Stimulated activated CD4-positive, alpha-beta T cell treated with anti-CD3 and anti-CD28 coated beads, Interleukin-15, amount 100 ng/mL, for 1 hour (primary cell): ENCODE measurements at regions not wholly inside any gene's neighbourhood (a gene's known extent, or its start where the extent isn't known, plus 50 kb on each side); places are given as distances from the start of the nearest gene placed in this dataset.

ENCODE experiments used
- DNase-seq, 2 donors: peaks; one replicate each; pipeline ENCODE4 v3.0.0-alpha.2; 2020; ENCODE audit warnings: low read depth in 1 of 2, low spot score in 1 of 2

DNA sequence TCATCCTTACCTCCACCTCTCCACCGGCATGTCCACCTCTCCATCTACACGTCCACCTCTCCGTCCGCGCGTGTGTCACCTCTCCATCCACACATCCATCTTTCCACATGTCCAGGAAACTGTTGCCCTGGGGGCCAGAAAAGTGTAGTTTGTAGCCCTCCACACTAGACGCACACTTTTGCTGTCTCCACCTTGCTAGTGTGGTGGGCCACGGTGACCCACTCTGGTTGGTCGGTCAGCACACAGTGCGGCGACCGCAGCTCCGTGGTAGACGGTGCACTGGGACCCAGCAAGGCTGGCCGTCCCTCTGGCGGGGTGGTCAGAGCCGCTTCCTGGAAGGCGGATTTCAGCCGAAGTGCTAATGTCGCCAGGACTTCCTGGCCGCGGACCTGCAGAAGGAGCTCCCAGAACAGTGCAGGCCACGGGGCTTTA is 268.6 kb downstream of the DLL1 start:
- DNase-seq, result no peak

DNA sequence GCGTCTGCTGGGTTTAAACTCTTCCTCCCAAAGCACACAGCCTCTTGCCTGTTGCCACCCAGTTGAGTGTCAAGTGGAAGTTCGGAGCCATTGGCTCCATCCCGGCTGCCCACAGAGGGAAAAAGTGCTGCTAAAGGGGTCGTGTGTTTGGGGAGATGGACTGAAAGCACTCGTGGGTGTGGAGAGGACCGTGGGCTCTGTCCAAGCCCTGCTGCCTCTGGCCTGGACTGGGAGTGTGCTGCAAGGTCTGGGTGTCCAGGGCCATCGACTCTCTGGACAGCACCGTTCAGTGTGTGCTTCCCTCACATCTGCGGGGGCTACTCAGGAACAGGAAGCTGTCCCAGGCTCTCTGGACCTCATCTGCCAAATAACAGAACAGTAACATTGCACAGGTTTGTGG is 269.3 kb downstream of the DLL1 start:
- no peak for DNase-seq

GRCh38 chr6:170019818-170020583 is 268.6 kb downstream of the ERMARD start:
- DNase-seq, result no peak

DNA sequence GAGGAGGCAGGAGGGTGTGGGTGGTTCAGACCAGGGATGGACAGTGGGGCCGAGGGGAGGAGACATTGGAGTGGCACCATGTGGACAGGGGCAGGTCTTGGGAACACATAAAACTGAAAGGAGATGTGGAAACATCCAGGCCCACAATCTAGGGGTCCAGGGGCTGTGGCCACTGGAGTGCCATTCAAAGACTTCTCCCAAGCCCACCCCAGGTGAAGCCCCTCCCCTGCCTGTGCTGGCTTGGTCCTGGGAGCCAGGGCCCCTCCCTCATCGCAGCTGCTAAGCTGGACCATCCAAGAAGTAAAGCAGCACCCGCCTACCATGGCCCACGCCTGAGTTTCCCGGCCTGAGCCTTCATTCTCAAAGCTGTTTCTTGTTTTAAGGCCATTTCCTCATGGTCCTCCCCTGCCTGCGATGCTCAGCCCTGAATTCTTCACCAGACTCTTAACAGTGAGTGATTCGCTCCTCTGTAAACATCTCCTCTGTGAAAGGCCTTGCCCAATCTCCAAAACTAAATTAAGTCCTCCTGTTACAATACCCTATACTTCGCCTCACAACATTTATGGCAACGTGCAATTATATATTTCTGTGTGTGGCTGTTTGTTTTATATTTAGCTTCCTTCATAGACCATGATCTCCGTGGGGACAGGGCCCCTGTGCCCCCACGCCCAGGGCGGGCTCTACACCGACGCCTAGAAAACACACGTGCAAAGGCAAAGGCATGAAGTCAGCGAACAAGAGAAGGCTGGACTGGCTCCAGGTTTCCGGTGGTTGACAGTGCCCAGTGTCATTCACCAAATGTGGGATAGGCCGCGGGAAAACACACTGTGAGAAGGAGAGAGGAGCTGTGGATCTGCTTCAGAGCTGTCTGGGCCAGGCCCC is 267.8 kb downstream of the ERMARD start:
- no peak for DNase-seq

GRCh38 chr6:170018422-170018935 is 267.1 kb downstream of the ERMARD start:
- no peak for DNase-seq

DNA sequence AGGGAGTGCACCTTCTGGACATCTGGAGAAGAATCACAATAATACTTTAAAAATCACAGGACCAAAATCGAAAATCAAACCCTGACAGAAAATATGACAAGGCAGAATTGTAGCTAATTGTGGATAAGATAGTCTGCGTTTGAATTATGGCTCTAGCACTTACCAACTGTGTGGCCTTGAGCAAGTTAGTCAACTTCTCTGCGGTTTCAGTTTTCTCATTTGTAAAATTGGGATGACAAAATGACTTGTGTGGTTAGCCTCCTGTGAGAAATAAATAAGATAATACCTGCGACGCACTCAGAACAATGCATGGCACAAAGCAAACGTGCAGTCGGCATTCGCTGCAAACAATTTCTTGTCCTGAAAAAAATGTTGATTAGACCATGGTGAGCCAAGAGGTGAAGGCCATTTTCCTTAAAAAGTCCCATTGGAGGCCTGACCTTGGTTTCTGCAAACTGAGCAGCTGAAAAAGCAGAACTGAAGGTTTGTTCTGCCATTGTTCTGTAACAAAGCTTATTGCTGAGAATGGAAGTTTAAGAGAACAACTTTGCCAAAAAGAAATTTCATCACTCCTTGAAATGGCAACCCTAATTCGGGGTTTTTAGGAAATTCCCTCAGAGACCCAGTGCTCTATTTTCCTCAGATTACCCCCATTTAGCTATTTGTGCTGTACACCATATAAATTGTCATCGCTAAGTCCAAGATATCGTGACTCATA is 266.3 kb downstream of the ERMARD start:
- no peak for DNase-seq

- no peak for DNase-seq
Measured at GRCh38 chr6:170013815-170014214, 262.4 kb downstream of the ERMARD start.

DNA sequence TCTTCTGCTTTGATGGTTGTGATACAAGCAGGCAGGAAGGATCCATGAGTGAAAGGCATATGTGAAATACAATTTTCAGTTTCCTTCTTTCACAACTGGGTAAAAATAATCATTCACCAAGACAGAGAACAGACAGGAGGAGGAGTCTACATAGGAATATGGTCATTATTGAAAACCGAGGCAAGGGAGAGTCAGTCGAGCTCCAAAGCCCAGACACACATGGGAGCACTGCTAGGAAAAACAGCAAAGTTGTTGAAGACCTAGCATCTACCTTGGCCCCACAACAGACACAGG is 260.6 kb downstream of the ERMARD start:
- no peak for DNase-seq

DNA sequence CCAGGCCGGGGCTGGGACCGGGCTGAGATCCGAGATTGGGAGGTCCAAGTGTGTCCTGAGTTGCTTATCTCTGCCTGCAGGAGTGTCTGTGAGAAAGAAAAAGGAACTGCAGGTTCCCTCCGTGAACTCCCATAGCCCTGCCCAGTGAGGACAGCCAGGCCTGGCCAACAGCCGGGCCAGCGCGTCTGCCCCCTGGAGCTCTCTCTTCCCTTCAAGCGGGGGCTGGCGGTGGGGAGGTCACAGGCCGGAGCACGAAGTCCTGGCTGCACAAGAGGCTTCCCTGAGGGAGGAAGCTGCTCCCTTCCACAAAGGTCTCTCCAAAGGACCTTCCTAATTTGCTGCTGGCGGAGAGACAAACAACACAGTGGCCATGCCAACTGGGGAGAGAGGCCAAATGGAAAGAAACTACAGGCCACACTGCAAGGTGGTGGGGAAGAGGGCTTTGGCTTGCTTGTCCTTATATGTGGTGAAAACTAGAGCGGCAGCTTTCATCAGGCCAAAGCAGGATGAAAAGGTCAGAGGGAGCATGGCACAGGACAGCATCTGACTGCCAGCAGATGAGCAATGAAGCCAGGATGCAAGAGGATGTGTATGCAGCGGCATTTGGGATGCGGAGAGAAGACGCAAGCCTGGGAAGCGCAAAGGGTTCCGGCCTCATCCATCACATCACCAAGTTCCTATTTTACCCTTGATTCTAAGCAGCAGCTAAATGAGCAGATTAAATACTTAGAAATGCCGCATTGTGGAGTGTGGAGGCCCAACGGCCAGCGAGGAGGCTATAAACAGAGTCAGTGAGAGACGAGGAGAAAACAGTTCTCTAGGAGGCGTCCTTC is 260.0 kb downstream of the ERMARD start:
- no peak for DNase-seq

DNA sequence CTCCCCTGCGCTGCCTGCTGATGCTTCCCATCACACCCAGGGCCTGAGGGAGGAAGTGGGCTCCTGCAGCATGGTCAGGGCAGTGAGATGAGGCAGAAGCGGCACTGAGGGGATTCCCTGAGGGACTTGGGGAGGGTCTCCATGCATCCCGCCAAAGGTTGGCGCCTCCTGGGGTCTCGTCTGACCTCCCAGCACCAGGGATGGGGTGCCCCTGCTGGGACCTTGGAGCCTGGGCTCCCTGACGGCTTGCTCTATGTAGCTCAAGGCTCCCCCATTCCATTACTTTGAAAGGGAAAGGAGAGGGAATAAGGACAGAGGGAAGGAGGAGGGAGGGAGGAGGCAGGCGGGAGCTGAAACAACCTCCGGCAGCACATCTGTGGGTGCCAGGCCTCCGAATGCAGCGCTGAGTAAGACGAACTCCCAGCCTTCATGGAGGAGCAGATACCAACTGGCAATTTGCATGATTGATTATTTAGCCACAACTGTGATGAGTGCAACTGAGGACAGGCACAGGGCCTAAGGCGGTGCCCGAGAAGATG is 259.3 kb downstream of the ERMARD start:
- no peak for DNase-seq

DNA sequence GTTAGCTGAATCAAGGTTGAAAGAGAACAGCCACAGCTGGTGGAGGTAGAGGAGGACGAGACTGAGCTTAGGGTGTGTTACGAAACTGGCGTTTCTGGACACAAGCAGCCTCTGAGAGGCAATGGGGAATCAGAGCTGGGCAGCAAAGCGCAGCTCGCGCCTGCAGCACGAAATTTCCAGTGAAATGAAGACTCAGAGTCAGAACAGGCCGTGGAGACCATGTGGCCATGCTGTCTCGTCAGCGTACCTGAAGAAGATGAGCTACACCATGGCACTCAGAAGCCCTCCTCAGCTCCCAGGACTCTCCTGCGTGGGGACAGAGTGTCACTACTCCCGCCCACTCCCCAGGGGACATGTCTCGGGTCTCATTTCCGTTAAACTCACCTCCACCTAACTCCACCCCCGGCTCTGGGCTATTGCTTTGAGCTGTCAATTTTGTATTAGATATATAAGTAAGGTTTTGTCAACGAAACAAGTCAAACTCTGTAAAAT is 256.9 kb downstream of the ERMARD start:
- no peak for DNase-seq

GRCh38 chr6:170007468-170008293 is 256.3 kb downstream of the ERMARD start:
- no peak for DNase-seq

DNA sequence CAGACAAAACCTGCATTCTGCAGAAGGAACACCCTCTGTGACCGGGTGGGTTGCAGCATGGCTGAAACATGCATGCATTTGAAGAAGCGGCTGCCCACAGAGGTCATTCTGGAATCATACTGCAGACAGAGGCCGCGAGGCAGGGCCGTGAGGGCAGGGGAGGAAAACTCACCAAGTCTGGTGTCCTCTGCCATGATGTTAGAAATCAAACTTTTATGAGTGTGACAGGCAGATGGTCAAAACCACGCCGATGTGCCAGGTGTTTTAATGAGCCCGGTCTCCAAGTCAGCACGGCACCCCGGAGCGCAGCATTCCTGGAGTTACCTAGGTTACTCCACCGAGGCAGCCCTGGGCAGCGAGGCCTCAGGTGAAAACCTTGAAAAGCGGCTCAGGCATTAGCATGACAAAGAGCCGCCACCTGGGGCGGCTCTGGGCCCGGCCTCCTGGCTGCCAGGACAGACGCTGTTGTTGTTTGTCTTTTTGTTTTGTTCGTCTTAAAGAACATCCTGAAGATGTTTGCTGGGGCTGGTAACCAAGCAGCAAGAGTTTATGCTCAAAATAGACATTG is 255.6 kb downstream of the ERMARD start:
- no peak for DNase-seq

GRCh38 chr6:170006071-170006899 is 254.9 kb downstream of the ERMARD start:
- no peak for DNase-seq

DNA sequence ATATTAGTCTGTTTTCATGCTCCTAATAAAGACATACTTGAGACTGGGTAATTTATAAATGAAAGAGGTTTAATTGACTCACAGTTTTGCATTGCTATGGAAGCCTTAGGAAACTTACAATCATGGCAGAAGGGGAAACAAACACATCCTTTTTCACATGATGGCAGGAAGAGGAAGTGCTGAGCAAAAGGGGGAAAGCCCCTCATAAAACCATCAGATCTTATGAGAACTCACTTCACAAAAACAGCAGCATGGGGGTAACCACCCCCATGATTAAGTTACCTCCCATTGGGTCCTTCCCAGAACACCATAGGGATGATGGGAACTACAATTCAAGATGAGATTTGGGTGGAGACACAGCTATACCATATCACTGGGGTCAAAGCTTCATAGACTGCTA is 254.2 kb downstream of the ERMARD start:
- no peak for DNase-seq

DNA sequence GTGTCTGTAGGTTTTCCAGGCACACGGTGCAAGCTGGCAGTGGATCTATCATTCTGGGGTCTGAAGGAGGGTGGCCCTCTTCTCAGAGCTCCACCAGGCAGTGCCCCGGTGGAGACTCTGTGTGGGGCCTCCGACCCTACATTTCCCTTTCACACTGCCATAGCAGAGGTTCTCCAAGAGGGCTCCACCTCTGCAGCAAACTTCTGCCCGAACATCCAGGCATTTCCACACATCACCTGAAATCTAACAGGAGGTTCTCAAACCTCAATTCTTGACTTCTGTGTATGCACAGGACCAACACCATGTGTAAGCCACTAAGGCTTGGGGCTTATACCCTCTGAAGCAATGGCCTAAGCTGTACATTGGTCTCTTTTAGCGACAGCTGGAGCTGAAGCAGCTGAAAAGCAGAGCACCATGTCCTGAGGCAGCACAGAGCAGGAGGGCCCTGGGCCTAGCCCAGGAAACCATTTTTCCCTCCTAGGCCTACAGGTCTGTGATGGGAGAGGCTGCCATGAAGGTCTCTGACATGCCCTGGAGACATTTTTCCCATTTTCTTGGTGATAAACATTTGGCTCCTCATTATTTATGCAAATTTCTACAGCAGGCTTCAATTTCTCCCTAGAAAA is 253.3 kb downstream of the ERMARD start:
- DNase-seq, result no peak

DNA sequence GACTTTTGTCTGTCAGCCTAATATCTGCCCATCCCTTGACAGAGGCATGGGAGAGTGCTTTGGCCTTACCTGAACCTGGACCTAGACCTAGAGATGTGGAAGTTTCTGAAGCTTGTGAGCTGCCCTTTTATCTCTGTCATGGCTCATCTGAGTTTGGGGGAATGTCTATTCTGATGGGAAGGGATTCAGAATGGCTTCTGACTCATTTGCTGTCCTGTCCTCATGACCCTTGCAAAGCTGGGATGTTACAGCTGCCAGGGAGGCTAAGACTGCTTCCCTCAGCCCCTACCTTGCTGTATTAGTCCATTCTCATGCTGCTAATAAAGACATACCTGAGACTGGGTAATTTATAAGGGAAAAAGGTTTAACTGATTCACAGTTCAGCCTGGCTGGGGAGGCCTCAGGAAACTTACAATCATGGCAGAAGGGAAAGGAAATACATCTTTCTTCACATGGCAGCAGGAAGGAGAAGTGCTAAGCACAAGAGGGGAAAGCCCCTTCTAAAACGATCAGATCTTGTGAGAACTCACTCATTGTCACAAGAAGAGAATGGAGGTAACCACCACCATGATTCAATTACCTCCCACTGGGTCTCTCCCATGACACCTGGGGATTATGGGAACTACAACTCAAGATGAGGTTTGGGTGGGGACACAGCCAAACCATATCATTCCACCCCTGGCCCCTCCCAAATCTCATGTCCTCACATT is 252.2 kb downstream of the ERMARD start:
- no peak for DNase-seq
